Heart right ventricle (tissue), 16 donors: ENCODE measurements at regions not wholly inside any gene's neighbourhood (a gene's known extent, or its start where the extent isn't known, plus 50 kb on each side); places are given as distances from the start of the nearest gene placed in this dataset.

Experiments used
- ATAC-seq, 8 donors: fragments of 200-7000 bp; cut with Tn5 transposase; one replicate each; pipeline ENCODE4 v1.9.1; 2020; ENCODE audit warnings: mild to moderate bottlenecking in 8 of 8, moderate library complexity in 8 of 8, moderate number of reproducible peaks in 1 of 8
- DNase-seq, 2 donors: peaks; one replicate each; pipeline ENCODE4 v3.0.0-alpha.2; 2020
- H3K27ac ChIP-seq, 10 donors: fragments of 200-600 bp; sonication (generic) in 2 of 10; one replicate each; pipeline versions ENCODE4 v1.5.0 to v1.8.0; 2020 to 2022; ENCODE audit warnings: mild to moderate bottlenecking in 3 of 10
- H3K27me3 ChIP-seq, 7 donors: fragments of 200-600 bp; one replicate each; pipeline ENCODE4 v1.8.0; 2021 to 2022; ENCODE audit warnings: mild to moderate bottlenecking in 2 of 7
- H3K36me3 ChIP-seq, 9 donors: fragments of 200-600 bp; sonication (generic) in 1 of 9; one replicate each; pipeline versions ENCODE4 v1.5.0 to v1.8.0; 2020 to 2022; ENCODE audit warnings: mild to moderate bottlenecking in 2 of 9
- H3K4me1 ChIP-seq, 9 donors: fragments of 200-600 bp; sonication (generic) in 1 of 9; one replicate each; pipeline versions ENCODE4 v1.5.0 to v1.8.0; 2020 to 2022; ENCODE audit warnings: mild to moderate bottlenecking in 4 of 9
- H3K4me3 ChIP-seq, 10 donors: fragments of 200-600 bp; sonication (generic) in 2 of 10; one replicate each; pipeline versions ENCODE4 v1.5.0 to v1.8.0; 2020 to 2022; ENCODE audit warnings: mild to moderate bottlenecking in 7 of 10, moderate library complexity in 2 of 10
- H3K9me3 ChIP-seq, 11 donors: fragments of 200-600 bp in 10 of 11; sonication (generic) in 2 of 11; one replicate each; pipeline versions ENCODE4 v1.5.0 to v1.8.0; 2013 to 2022; ENCODE audit warnings: mild to moderate bottlenecking in 2 of 11, control low read depth in 1 of 11, moderate library complexity in 1 of 11
- CTCF ChIP-seq, 9 donors: fragments of 200-600 bp; sonication (generic) in 2 of 9; IDR thresholded peaks; one replicate each; pipeline versions ENCODE4 v1.5.0 to v1.8.0; 2021 to 2022; ENCODE audit warnings: antibody characterized with exemption in 9 of 9, mild to moderate bottlenecking in 5 of 9, moderate library complexity in 1 of 9
- WGBS, 2 donors: extraction: QIAGEN DNeasy Blood & Tissue Kit; methylation state at CpG; one replicate each; pipeline ENCODE4 v1.1.7; 2013; ENCODE audit warnings: inconsistent platforms in 1 of 2; 5-methylcytosine and 5-hydroxymethylcytosine counted together
- intact Hi-C, 10 donors: fragments of 100-400 bp; cut with DNase I; formaldehyde crosslinking; loops; one replicate each; pipeline versions ENCODE4 v1.11.1 to v1.14.2; 2022
- donor health status: Arrhythmogenic right ventricular cardiomyopathy.
- donor health status: ischemic (EF 13 %, LVEDD 7.1; RV severe dilation, severe dysfunction).
- donor health status: healthy with polysubstance abuse.
- donor health status: DM: no; HTN: yes; CAD: no.
- donor health status: DM: no; HTN: no; CAD: no.
- donor health status: ischemic (EF 25% LVEDD 6.9; RV normal size, moderate dysfunction).
- donor health status: ischemic (EF 25% LVEDD 5.7; RV mildly dilated, moderate dysfunction).
- donor health status: healthy.
- donor health status: DM: yes; HTN: yes; CAD: no.
- donor health status: Ischemic cardiomyopathy.
- donor health status: ischemic (EF 35%, LVEDD 5.7; RV mildly dilated, moderate dysfunction).
- donor health status: nonischemic (EF 11% LVEDD 7.7; RV severe dilation, severe dysfunction).
- donor health status: DM: yes; HTN: yes; CAD: no.
- donor health status: PGD.
- donor health status: ischemic (EF 29% LVEDD 5.4; RV normal size, mild dysfunction).
- donor health status: nonischemic (EF 23%, LVEDD 6.1; RV moderate dilation, normal function).

DNA sequence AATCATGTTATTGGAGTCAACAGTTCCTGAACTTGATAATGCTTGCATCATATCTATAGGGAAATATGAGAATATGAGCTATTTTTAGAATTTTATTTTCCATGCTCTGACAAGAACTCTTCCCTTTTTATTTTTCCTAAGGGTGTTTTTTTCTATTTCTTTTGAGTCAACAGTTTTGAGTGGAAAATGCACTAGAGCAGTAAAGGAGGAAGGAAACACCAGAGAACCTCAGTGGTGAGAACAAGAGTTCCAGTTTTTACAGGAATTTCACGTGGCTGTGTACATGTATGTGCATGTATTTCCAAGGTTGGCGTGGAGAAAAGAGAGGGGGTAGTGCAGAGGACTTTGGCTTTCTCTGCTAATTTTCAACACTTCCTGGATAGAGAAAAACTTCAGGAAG lies 63.6 kb upstream of the TNFSF18 start:
- no peaks in the 10 kb centered on the region for H3K9me3 ChIP-seq
- no peak overlapping the region for H3K4me3 ChIP-seq
- H3K27me3 ChIP-seq = no peaks in the 10 kb centered on the region
- WGBS, 2 donors = 62 to 66% methylated on average over 2 of the region's 2 CpGs
- peaks cover 0 to 45% (median 0%) of the 10 kb centered on the region in 9 donors for H3K4me1 ChIP-seq
- intact Hi-C loops = no loop called here
- ATAC-seq = peak in 4 of 8 donors; percentile 34 to 70 (median 56)
- no peak overlapping the region for H3K27ac ChIP-seq
- TF ChIP-seq CTCF (IDR thresholded peaks at IDR 0.05) = no peak
- H3K36me3 ChIP-seq = no peaks in the 10 kb centered on the region
- no peak for DNase-seq

GRCh38 chr1:173113015-173113741 lies 62.4 kb upstream of the TNFSF18 start:
- no peaks in the 10 kb centered on the region for H3K27me3 ChIP-seq
- 90 to 97% methylated on average over 3 of the region's 3 CpGs for WGBS, 2 donors
- TF ChIP-seq CTCF (IDR thresholded peaks at IDR 0.05) = no peak
- no peak overlapping the region for H3K4me3 ChIP-seq
- DNase-seq (no peak), ATAC-seq (no peak)
- no peak overlapping the region for H3K27ac ChIP-seq
- peaks cover 0 to 11% (median 0%) of the 10 kb centered on the region in 11 donors for H3K9me3 ChIP-seq
- intact Hi-C loops = no loop called here
- H3K4me1 ChIP-seq = peaks cover 0 to 43% (median 0%) of the 10 kb centered on the region in 9 donors
- no peaks in the 10 kb centered on the region for H3K36me3 ChIP-seq

GRCh38 chr1:173112129-173112528 lies 61.4 kb upstream of the TNFSF18 start:
- peak in 3 of 8 donors; percentile 28 to 39 (median 35) for ATAC-seq

DNA sequence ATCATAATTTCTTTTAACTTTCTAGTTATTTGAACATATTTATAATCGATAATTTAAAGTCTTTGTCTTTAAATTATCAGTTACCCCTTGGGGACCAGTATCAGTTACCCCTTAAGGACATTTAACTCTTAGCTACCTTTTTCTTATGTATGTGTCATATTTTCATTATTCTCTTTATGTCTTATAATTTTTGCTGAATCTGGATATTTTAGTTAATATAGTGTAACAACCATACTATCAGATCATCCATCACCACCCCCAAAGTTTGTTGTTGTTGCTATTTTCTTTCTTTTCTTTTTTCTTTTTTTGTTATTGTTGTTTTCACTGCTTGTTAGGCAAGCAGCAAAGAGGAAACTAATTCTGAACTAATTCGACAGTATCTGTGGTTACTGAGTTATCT lies 57.0 kb upstream of the TNFSF18 start:
- Histone ChIP-seq H3K4me1 (peaks cover 0 to 12% (median 0%) of the 10 kb centered on the region in 9 donors), H3K36me3 (no peaks in the 10 kb centered on the region), H3K9me3 (peaks cover 0 to 41% (median 12%) of the 10 kb centered on the region in 11 donors), H3K4me3 (no peak overlapping the region), H3K27me3 (no peaks in the 10 kb centered on the region), H3K27ac (no peak overlapping the region)
- intact Hi-C loops = no loop called here
- ATAC-seq (no peak), DNase-seq (no peak)
- TF ChIP-seq CTCF (IDR thresholded peaks at IDR 0.05) = no peak
- WGBS, 2 donors = 85 to 90% methylated on average over 2 of the region's 2 CpGs

More at GRCh38 chr1:173112129-173112528, 61.4 kb upstream of the TNFSF18 start:
- H3K27ac ChIP-seq = peak overlapping the region in 1 of 10 donors; percentile 12
- no peak for DNase-seq
- no peaks in the 10 kb centered on the region for H3K27me3 ChIP-seq
- H3K36me3 ChIP-seq = no peaks in the 10 kb centered on the region
- H3K4me3 ChIP-seq = no peak overlapping the region
- TF ChIP-seq CTCF (IDR thresholded peaks at IDR 0.05) = no peak
- H3K9me3 ChIP-seq = peaks cover 0 to 22% (median 0%) of the 10 kb centered on the region in 11 donors
- intact Hi-C loops = no loop called here
- H3K4me1 ChIP-seq = peaks cover 0 to 33% (median 0%) of the 10 kb centered on the region in 9 donors
